Stimulated activated effector memory CD8-positive, alpha-beta T cell treated with anti-CD3 and anti-CD28 coated beads, Interleukin-12 subunit alpha, Interleukin-12 subunit beta, amount 100 ng/mL, for 72 hours (primary cell): ENCODE measurements at regions not wholly inside any gene's neighbourhood (a gene's known extent, or its start where the extent isn't known, plus 50 kb on each side); places are given as distances from the start of the nearest gene placed in this dataset.

Source experiments
- ATAC-seq: fragments of 150-1000 bp; cut with Tn5 transposase; 2 replicates; pipeline ENCODE4 v1.10.0; 2021
- DNase-seq, 2 donors: peaks; one replicate each; pipeline ENCODE4 v3.0.0; 2021 to 2022; ENCODE audit warnings: low spot score in 2 of 2
- H3K27ac Mint-ChIP-seq: one replicate; pipeline ENCODE4 v1.8.0; 2022; ENCODE audit warnings: mild to moderate bottlenecking, mixed read lengths
- H3K36me3 Mint-ChIP-seq: one replicate; pipeline ENCODE4 v1.8.0; 2022; ENCODE audit warnings: mild to moderate bottlenecking, mixed read lengths
- H3K4me1 Mint-ChIP-seq: one replicate; pipeline ENCODE4 v1.8.0; 2022; ENCODE audit warnings: mixed read lengths
- H3K4me3 Mint-ChIP-seq: one replicate; pipeline ENCODE4 v1.8.0; 2022; ENCODE audit warnings: mild to moderate bottlenecking, mixed read lengths
- H3K9me3 Mint-ChIP-seq: one replicate; pipeline ENCODE4 v1.8.0; 2022; ENCODE audit warnings: mixed read lengths

DNA sequence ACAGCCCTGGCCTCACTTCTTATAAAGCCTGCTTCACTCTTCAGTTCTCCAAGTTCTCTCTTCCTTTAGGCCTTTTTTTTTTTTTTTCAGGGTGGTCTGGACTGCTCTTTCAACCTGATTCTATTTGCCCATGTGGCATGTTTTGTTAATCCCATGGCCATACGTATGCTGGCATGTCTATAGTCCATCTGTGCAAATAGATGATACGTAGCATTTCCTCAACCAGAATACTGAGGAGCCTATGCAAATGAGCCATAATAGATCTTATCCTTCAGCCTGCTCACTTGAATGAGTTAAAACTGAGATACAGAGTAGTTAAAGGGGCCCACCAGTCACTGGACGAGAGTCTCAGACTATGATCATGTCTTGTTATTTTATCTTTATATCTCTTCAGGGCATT, 265.2 kb upstream of the CXCR4 start:
- Mint-ChIP-seq H3K36me3 (no peaks in the 10 kb centered on the region), H3K4me1 (peaks cover 45% of the 10 kb centered on the region), H3K4me3 (peak overlapping the region; percentile 55), H3K27ac (peak overlapping the region; percentile 96), H3K9me3 (no peaks in the 10 kb centered on the region)
- DNase-seq (no peak), ATAC-seq (no peak)

DNA sequence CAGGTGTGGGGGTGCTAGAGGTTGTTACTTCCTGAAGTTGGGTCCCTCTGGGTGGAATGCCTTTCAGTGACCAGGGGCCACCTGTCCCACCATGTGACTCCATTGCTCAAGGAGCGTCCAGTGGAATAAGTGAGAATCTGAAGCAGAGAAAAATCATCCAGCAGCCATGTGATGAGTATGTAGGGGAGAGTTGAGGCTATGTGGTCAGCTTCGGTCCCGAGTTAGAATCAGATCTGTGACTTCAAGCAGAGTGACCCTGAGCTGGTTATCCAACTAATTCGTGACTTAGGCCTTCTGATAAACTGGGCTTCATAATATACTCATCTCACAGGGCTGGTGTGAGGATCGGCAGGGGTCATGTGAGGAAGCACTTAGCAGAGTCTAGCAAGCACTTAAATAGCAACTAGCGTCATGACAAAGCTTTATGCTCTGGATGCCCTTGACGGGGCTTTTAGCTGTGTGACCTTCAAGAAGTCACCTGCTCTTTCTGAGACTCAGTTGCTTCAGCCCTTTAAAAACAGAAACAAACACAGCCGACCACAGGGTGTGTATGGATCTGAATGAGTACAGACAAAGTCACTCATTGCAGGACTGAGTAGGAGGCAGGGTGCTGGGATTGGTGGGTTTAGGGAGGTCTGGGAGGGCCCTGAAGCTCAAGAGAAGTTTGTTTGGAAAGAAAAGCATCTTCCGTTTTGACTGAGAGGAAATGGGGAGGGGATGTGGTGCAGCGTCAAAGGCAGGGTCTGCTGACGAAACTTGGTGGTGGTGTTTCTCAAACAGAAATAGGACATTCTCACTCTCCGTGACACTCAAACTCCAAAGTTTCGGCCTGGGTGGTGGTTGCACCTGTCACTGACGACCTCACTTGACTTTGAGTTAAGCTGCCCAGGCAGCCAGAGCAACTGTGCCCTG, 264.0 kb upstream of the CXCR4 start:
- peak; percentile 93 for ATAC-seq
- no peaks in the 10 kb centered on the region for H3K36me3 Mint-ChIP-seq
- peak overlapping the region; percentile 55 for H3K4me3 Mint-ChIP-seq
- H3K9me3 Mint-ChIP-seq = no peaks in the 10 kb centered on the region
- peak; percentile 40 to 90 for DNase-seq
- H3K4me1 Mint-ChIP-seq = peaks cover 57% of the 10 kb centered on the region
- H3K27ac Mint-ChIP-seq = peak overlapping the region; percentile 96

DNA sequence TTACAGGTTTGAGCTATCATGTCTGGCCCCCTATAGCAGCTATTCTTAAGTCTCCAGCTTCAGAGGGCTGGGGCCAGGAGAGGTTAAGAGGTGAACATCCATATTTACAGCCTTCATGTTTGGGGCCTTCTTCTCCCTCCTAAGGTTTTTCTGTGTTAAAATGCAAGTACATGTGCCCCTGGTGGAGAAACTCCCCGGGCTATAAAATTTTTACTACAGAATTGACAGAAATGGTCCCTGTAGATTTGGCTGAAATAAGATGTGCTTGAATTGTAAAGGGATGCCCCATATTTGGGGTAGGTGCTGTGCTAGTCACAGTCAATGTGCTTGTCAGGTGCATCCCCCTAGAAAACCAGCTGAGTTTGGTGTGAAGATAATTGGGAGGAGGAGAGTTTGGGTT, 263.3 kb upstream of the CXCR4 start:
- Mint-ChIP-seq H3K9me3 (no peaks in the 10 kb centered on the region), H3K36me3 (no peaks in the 10 kb centered on the region), H3K4me1 (peaks cover 64% of the 10 kb centered on the region), H3K4me3 (peak overlapping the region; percentile 55), H3K27ac (peak overlapping the region; percentile 96)
- DNase-seq (no peak), ATAC-seq (no peak)

DNA sequence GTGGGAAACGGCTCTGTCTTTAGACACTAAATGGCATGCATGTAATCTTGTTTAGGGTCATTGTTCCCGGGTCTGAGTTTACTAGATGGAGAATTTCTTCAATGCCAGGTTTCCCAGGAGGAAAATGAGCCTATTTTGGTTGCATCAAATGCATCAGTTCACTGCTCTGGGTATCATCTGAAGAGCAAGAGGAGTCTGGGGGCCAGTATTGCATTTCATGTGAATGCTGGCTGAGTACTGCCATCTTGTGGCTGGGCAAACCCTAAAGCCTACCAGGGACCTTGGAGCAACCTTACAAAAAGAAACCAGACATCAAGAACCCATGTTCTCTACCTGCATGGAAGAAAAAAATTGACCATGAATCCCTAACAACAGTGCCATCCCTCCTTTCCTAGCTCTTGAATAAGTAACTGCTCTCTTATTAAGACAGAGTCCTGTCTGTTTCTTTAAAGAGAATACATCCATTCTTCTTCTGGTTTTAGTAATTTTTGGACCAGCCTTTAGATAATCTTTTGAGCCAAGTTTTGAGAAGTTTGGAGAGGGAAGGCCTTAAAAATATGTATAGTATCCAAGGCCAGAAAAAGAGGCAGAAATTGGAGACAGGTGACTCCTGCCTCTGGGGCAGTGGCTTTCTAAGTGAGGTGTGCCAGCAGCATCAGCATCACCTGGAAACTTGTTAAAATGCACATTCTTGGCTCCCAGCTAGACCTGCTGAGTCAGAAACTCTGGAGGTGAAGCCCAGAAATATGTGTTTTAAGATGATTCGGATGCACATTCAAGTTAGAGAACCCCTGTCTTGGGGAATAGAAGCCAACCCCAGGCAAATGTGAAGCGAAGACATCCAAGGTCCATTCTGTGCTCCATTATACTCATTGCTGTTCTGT, 261.0 kb upstream of the CXCR4 start:
- no peaks in the 10 kb centered on the region for H3K9me3 Mint-ChIP-seq
- ATAC-seq (no peak), DNase-seq (peak; percentile 51 to 78)
- peaks cover 76% of the 10 kb centered on the region for H3K4me1 Mint-ChIP-seq
- H3K27ac Mint-ChIP-seq = no peak overlapping the region
- H3K4me3 Mint-ChIP-seq = no peak overlapping the region
- no peaks in the 10 kb centered on the region for H3K36me3 Mint-ChIP-seq

DNA sequence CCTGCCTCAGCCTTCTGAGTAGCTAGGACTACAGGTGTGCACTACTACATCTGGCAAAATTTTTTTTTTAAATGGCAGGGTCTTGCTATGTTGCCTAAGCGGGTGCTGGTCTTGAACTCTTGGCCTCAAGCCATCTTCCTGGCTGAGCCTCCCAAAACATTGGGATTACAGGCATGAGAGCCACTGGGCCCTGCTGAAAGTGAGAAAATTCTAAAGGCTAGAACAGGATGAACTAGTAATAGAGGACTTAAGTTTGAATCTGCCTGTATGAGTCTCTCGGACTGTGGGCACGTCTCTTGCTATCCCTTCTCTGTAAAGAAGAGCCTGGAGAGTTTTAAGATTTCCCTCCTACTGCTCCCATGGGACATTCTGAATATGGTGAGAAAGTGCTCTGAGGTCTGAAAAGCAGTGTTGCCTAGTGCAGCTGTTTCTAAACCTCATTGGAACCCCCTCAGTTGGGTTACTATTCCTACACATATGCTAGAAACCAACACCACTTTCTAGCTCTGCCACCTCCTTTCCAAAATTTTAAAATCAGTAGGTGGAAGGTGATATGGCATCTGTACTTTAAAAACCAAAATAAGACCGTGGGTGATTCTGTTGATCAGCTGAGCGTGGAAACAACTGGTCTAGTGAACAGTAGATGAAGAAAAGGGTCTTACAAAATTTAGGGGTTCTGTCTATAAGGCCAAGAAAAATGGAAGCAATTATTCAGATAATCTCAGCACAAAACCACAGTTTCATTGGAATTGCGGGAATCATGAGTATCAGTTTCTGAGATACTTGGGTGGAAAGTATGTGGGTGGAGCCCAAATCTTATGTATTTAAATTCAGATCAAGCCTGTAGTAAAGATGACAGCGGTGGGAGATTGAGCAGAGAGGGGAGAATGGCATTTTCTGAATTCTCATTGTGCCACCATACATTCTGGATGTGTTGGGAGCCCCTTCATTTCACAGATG, 259.8 kb upstream of the CXCR4 start:
- Mint-ChIP-seq H3K4me1 (peaks cover 63% of the 10 kb centered on the region), H3K36me3 (no peaks in the 10 kb centered on the region), H3K27ac (peak overlapping the region; percentile 92), H3K9me3 (no peaks in the 10 kb centered on the region), H3K4me3 (peak overlapping the region; percentile 42)
- DNase-seq (no peak), ATAC-seq (no peak)

DNA sequence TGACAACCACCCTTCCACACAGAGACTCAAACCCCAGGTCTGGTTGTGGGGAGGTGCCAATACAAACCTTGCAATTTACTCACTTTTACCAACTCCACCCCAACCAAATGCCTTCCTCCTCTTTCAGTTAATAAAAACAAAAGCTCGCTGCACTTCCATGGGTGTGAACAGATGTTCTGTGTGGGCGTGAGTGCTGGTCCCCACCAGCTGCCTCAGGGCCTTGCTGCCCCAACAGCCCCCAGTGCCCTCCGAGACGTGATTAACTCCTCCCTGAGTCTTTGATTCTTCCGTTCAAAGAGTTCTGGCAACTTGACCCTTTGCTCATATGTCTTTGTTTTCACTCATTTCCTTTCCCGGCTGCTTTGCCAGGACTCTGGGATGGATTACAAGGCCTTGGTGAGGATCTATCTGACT, 258.9 kb upstream of the CXCR4 start:
- H3K4me1 Mint-ChIP-seq = peaks cover 54% of the 10 kb centered on the region
- H3K27ac Mint-ChIP-seq = peak overlapping the region; percentile 92
- DNase-seq = no peak
- no peaks in the 10 kb centered on the region for H3K9me3 Mint-ChIP-seq
- H3K4me3 Mint-ChIP-seq = peak overlapping the region; percentile 42
- no peaks in the 10 kb centered on the region for H3K36me3 Mint-ChIP-seq
- ATAC-seq = peak; percentile 17

DNA sequence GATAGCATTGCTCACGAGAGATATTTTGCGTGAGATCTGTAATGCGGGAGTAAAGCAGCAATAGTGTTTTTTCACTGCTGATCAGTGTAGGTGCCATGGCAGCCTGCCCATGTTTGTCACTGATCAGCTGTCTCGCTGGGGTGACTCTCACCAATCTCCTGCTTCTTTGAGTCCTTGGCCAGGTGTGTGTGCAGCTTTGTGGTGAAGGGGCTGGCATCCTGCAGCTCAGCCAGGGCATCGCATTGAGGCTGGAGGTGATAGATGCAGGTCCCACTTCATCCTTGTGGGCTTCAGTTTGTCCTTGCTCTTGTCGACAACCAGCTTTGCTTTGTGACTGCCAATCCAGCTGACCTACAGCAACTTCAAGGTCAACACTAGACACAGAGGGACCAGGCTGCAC, 258.3 kb upstream of the CXCR4 start:
- no peaks in the 10 kb centered on the region for H3K36me3 Mint-ChIP-seq
- H3K27ac Mint-ChIP-seq = peak overlapping the region; percentile 92
- DNase-seq (no peak), ATAC-seq (no peak)
- peaks cover 49% of the 10 kb centered on the region for H3K4me1 Mint-ChIP-seq
- H3K9me3 Mint-ChIP-seq = no peaks in the 10 kb centered on the region
- H3K4me3 Mint-ChIP-seq = peak overlapping the region; percentile 42

DNA sequence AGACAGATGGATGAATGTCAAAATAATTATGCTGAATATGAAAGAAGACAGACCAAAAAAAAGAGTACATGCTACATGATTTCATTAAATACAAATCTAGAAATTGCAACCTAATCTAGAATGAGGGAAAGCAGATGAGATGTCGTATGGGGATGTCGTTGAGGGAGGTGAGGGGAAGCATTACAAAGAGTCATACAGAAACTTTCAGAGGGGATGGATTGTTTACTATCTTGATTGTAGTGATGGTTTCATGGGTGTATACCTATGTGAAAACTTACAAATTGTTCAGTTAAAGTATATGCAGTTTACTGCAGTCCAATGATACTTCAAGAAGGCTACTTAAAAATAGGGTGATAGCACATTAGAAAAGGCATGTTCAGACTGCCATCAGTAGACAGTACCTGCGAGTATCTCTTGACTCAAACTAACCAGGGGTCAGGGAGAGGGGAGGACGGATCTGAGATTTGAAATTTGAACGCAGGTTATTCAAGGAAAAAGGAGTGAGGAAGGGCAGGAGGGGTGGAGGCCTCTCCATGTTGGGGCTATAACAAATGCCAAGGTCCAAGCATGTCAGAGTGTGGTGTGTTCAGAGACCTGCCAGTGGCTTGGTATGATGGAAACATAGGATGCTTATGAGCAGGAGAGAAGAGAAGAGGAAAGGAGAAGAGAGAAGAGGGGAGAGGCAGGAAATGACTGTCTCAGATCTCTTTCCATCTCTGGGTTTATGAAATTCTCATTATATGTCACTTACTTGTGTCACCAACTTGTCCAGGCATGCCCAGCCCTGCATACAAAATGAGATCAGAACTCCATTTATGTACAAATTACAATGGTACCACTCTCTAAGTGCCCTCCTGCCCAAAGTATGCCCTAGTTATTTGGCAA, 257.3 kb upstream of the CXCR4 start:
- DNase-seq (no peak), ATAC-seq (peak; percentile 89)
- Mint-ChIP-seq H3K36me3 (no peaks in the 10 kb centered on the region), H3K27ac (peak overlapping the region; percentile 92), H3K4me3 (peak overlapping the region; percentile 42), H3K9me3 (no peaks in the 10 kb centered on the region), H3K4me1 (peaks cover 42% of the 10 kb centered on the region)

DNA sequence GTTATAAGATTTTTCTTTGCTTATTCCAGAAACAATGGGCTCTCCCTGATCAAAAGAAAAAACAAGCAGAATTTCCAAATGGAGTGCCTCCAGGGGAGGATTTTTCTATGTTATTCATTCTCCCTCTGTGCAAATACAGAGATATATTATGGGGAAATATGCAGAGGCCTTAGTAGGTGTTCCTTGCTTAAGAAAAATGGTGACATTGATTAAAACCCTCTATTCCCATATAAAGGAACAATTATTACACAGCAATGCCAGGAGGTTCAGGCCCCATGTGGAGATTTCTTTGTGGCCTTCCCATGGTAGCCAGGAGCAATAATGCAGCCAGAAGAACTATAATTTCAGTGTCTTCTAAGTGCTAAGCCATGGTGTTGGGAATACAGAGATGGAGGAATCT, 255.9 kb upstream of the CXCR4 start:
- H3K36me3 Mint-ChIP-seq = no peaks in the 10 kb centered on the region

DNA sequence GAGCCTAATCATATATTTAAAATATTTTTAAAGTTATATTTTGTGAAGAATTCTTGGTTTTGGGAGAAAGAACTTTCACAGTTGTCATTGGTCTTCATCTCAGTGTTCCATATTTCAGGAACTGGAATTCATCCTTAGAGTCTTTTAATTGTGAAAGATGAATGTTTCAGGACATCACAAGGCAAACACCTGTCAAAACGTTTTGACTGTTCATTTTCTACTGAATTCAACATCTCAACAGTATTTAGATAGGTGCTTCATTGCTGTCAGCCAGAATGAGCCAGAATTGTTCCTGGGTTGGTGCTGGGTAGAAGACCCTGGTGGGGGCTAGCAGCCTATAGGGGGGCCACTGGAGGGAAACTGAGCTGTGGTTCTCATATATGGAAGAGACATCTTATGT, 255.1 kb upstream of the CXCR4 start:
- H3K27ac Mint-ChIP-seq = no peak overlapping the region
- H3K9me3 Mint-ChIP-seq = no peaks in the 10 kb centered on the region
- H3K4me1 Mint-ChIP-seq = peaks cover 41% of the 10 kb centered on the region
- H3K4me3 Mint-ChIP-seq = no peak overlapping the region
- peak in 1 of 2 donors; percentile 43 for DNase-seq
- H3K36me3 Mint-ChIP-seq = no peaks in the 10 kb centered on the region
- no peak for ATAC-seq

More for the DNA sequence above, 255.9 kb upstream of the CXCR4 start:
- Mint-ChIP-seq H3K4me3 (no peak overlapping the region), H3K9me3 (no peaks in the 10 kb centered on the region), H3K27ac (no peak overlapping the region), H3K4me1 (peaks cover 42% of the 10 kb centered on the region)
- DNase-seq (no peak), ATAC-seq (no peak)

DNA sequence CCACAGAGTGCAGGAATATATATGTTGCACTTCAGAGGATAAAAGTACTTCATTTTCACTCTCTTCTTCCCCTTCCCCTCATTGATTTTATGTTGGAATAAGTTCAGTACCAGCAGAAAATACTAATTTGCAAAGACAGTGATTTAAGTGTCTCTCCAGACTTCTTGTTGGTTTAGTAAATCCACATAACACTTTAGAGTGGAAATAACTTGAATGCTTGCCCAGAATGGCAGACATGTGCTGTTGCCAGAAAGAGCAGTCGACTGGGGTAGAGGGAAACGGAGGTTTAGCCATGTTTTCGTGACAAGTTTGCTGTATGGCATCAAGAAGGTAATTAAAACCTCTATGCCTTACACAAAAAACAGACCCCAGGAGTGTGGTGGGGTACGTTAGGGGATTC, 246.0 kb upstream of the CXCR4 start:
- ATAC-seq (no peak), DNase-seq (no peak)
- H3K36me3 Mint-ChIP-seq = peaks cover 7% of the 10 kb centered on the region
- H3K27ac Mint-ChIP-seq = no peak overlapping the region
- H3K4me1 Mint-ChIP-seq = peaks cover 48% of the 10 kb centered on the region
- H3K4me3 Mint-ChIP-seq = no peak overlapping the region
- H3K9me3 Mint-ChIP-seq = peaks cover 5% of the 10 kb centered on the region

DNA sequence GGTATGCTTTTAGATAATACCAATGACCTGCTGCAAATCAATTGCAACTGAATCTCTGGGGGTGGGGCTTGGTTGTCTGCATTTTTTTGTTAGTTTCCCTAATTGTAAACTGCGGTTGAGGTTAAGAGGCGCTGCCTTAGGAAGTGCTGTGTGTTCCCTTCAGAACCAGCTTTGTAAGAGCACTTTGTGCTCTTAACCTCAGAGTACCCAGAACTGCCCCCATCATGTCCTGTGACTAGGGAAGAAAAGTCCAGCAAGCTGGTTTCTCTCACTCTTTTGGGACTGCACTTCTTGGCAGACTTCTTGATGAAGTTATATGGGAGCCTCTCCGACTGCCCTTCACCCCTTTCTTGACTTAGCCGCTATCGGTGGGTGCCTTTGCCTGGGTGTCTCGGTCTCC, 245.5 kb upstream of the CXCR4 start:
- Mint-ChIP-seq H3K27ac (no peak overlapping the region), H3K36me3 (peaks cover 7% of the 10 kb centered on the region), H3K4me1 (peaks cover 52% of the 10 kb centered on the region), H3K9me3 (peaks cover 5% of the 10 kb centered on the region), H3K4me3 (no peak overlapping the region)
- ATAC-seq = no peak
- peak in 1 of 2 donors; percentile 46 for DNase-seq

DNA sequence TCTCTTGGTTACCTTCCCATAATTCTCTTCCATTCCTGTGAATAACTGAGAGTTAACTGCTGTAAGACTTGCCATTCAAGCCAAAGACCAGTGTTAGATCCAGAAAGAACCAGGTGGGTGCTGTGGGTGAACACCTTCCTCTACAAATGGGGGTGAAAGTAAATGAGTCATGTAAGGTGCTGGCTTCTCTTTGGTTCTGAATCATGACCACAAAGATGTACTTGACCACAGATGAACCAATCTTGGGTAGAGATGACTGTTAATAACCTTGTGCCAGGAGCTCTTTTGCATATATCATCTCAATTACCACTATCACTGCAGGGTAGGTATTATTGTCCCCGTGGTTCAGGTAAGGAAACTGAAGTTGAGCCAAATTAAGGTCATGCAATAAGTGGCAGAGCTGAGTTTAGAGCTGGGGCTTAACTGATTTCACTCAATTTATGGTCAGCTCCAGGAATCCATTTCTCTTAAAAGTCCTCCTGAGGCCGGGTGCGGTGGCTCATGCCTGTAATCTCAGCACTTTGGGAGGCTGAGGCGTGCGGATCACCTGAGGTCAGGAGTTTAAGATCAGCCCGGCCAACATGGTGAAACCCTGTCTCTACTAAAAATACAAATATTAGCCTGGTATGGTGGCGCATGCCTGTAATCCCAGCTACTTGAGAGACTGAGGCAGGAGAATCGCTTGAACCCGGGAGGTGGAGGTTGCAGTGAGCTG, 244.9 kb upstream of the CXCR4 start:
- H3K36me3 Mint-ChIP-seq = peaks cover 7% of the 10 kb centered on the region
- peak overlapping the region; percentile 41 for H3K27ac Mint-ChIP-seq
- peaks cover 55% of the 10 kb centered on the region for H3K4me1 Mint-ChIP-seq
- ATAC-seq (peak; percentile 97), DNase-seq (peak in 1 of 2 donors; percentile 69)
- H3K9me3 Mint-ChIP-seq = peaks cover 4% of the 10 kb centered on the region
- no peak overlapping the region for H3K4me3 Mint-ChIP-seq
